Astrocyte (in vitro differentiated cells and primary cell): ENCODE measurements at regions not wholly inside any gene's neighbourhood (a gene's known extent, or its start where the extent isn't known, plus 50 kb on each side); places are given as distances from the start of the nearest gene placed in this dataset.

Source experiments
- DNase-seq: peaks from one replicate; pipeline ENCODE4 v3.0.0-alpha.2; 2010; ENCODE audit warnings: low read depth
- FAIRE-seq: peaks from 2 replicates; lab custom pipeline; 2011; peaks lifted over from hg19 to GRCh38; lab: Jason Lieb, UNC
- H2AFZ ChIP-seq: 2 replicates; pipeline ENCODE4 v1.6.0; 2012; ENCODE audit warnings: low read depth, low read length, inconsistent platforms
- H3K27ac ChIP-seq: 2 replicates; pipeline ENCODE4 v1.5.1; 2011; ENCODE audit warnings: low read depth, low read length, inconsistent platforms
- H3K27me3 ChIP-seq: 2 replicates; pipeline ENCODE4 v1.6.0; 2011; ENCODE audit warnings: low read length, inconsistent platforms; ENCODE audit not compliant: insufficient read depth
- H3K36me3 ChIP-seq: 2 replicates; pipeline ENCODE4 v1.5.1; 2011; ENCODE audit warnings: low read length, inconsistent platforms; ENCODE audit not compliant: insufficient read depth
- H3K4me1 ChIP-seq: 2 replicates; pipeline ENCODE4 v1.5.1; 2011; ENCODE audit warnings: low read length, inconsistent platforms; ENCODE audit not compliant: insufficient read depth
- H3K4me2 ChIP-seq: 2 replicates; pipeline ENCODE4 v1.6.0; 2012; ENCODE audit warnings: low read length, inconsistent platforms
- H3K4me3 ChIP-seq: 2 replicates; pipeline ENCODE4 v1.5.1; 2011; ENCODE audit warnings: low read depth, mild to moderate bottlenecking, low read length, inconsistent platforms; ENCODE audit not compliant: insufficient read depth
- H3K79me2 ChIP-seq: 2 replicates; pipeline ENCODE4 v1.6.0; 2012; ENCODE audit warnings: mild to moderate bottlenecking, low read length, inconsistent platforms; ENCODE audit not compliant: insufficient read depth
- H3K9ac ChIP-seq: 2 replicates; pipeline ENCODE4 v1.6.0; 2012; ENCODE audit warnings: mild to moderate bottlenecking, low read length, inconsistent platforms
- H3K9me3 ChIP-seq: 2 replicates; pipeline ENCODE4 v1.5.1; 2012; ENCODE audit warnings: low read depth, mild to moderate bottlenecking, low read length, inconsistent platforms; ENCODE audit not compliant: insufficient read depth
- H4K20me1 ChIP-seq: 2 replicates; pipeline ENCODE4 v1.6.0; 2012; ENCODE audit warnings: low read length, inconsistent platforms; ENCODE audit not compliant: insufficient read depth
- H3K27ac Mint-ChIP-seq: one replicate; pipeline ENCODE4 v1.8.0; 2021; ENCODE audit warnings: mild to moderate bottlenecking, mixed read lengths; ENCODE audit not compliant: unreplicated experiment
- H3K27me3 Mint-ChIP-seq: one replicate; pipeline ENCODE4 v1.8.0; 2021; ENCODE audit warnings: low read depth, mixed read lengths; ENCODE audit not compliant: unreplicated experiment
- H3K36me3 Mint-ChIP-seq: one replicate; pipeline ENCODE4 v1.8.0; 2021; ENCODE audit warnings: low read depth, mixed read lengths; ENCODE audit not compliant: unreplicated experiment
- H3K4me1 Mint-ChIP-seq: one replicate; pipeline ENCODE4 v1.8.0; 2021; ENCODE audit warnings: low read depth, mixed read lengths; ENCODE audit not compliant: unreplicated experiment
- H3K4me3 Mint-ChIP-seq: one replicate; pipeline ENCODE4 v1.8.0; 2021; ENCODE audit warnings: mild to moderate bottlenecking, moderate library complexity, mixed read lengths; ENCODE audit not compliant: unreplicated experiment
- H3K9me3 Mint-ChIP-seq: one replicate; pipeline ENCODE4 v1.8.0; 2021; ENCODE audit warnings: mild to moderate bottlenecking, mixed read lengths; ENCODE audit not compliant: unreplicated experiment
- CTCF ChIP-seq: IDR thresholded peaks from 2 replicates; pipeline ENCODE4 v1.5.1; 2011; ENCODE audit warnings: low read depth, mild to moderate bottlenecking, inconsistent platforms, low read length, moderate library complexity; ENCODE audit not compliant: insufficient read depth
- EZH2 ChIP-seq: IDR thresholded peaks from 2 replicates; pipeline ENCODE4 v1.6.1; 2012; ENCODE audit warnings: mild to moderate bottlenecking, low read length, inconsistent platforms; ENCODE audit not compliant: insufficient read depth

GRCh38 chr3:67723863-67724262 is 69.5 kb upstream of the SUCLG2 start:
- Histone ChIP-seq H3K79me2 (no peaks in the 10 kb centered on the region), H2AFZ (no peak overlapping the region), H4K20me1 (no peaks in the 10 kb centered on the region), H3K4me2 (no peak overlapping the region), H3K4me1 (no peaks in the 10 kb centered on the region), H3K9ac (no peak overlapping the region), H3K9me3 (no peaks in the 10 kb centered on the region), H3K36me3 (no peaks in the 10 kb centered on the region), H3K27me3 (no peaks in the 10 kb centered on the region), H3K27ac (no peak overlapping the region), H3K4me3 (no peak overlapping the region)
- Mint-ChIP-seq H3K27me3 (no peaks in the 10 kb centered on the region), H3K9me3 (no peaks in the 10 kb centered on the region), H3K4me1 (peaks cover 3% of the 10 kb centered on the region), H3K36me3 (peaks cover 2% of the 10 kb centered on the region), H3K4me3 (no peak overlapping the region), H3K27ac (no peak overlapping the region)
- no peak for FAIRE-seq
- TF ChIP-seq EZH2 (no peak), CTCF (no peak)
- DNase-seq: no peak

DNA sequence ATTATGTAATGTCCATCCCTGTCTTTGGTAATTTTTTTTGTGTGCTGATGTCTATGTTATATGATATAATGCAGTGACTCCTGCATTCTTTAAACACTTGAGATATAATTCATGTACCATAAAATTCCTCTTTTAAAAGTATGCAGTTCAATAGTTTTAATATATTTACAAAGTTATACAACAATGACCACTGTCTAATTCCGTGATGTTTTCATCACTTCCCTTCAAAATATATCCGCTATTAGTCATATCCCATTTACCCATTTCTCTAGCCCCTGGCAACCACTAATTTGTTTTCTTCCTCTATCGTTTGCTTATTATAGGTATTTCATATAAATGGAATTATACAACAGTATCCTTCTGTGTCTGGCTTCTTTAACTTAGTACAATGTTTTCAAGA is 64.9 kb upstream of the SUCLG2 start:
- Histone ChIP-seq H3K9ac (no peak overlapping the region), H3K36me3 (no peaks in the 10 kb centered on the region), H3K4me3 (no peak overlapping the region), H3K4me1 (no peaks in the 10 kb centered on the region), H3K79me2 (no peaks in the 10 kb centered on the region), H3K4me2 (no peak overlapping the region), H4K20me1 (no peaks in the 10 kb centered on the region), H2AFZ (no peak overlapping the region), H3K27ac (no peak overlapping the region), H3K27me3 (no peaks in the 10 kb centered on the region), H3K9me3 (no peaks in the 10 kb centered on the region)
- no peak overlapping the region for H3K27ac Mint-ChIP-seq
- DNase-seq: peak; percentile 0
- peaks cover 3% of the 10 kb centered on the region for H3K4me1 Mint-ChIP-seq
- H3K27me3 Mint-ChIP-seq: no peaks in the 10 kb centered on the region
- H3K9me3 Mint-ChIP-seq: no peaks in the 10 kb centered on the region
- no peak for FAIRE-seq
- H3K4me3 Mint-ChIP-seq: no peak overlapping the region
- H3K36me3 Mint-ChIP-seq: no peaks in the 10 kb centered on the region
- no peak for TF ChIP-seq CTCF
- no peak for TF ChIP-seq EZH2

- H3K79me2 ChIP-seq: no peaks in the 10 kb centered on the region
- H3K4me3 Mint-ChIP-seq: no peak overlapping the region
- H3K27me3 ChIP-seq: no peaks in the 10 kb centered on the region
- peaks cover 3% of the 10 kb centered on the region for H3K4me1 Mint-ChIP-seq
- no peak overlapping the region for H3K27ac ChIP-seq
- no peaks in the 10 kb centered on the region for H3K4me1 ChIP-seq
- no peak overlapping the region for H3K4me3 ChIP-seq
- H3K36me3 ChIP-seq: no peaks in the 10 kb centered on the region
- no peaks in the 10 kb centered on the region for H3K9me3 Mint-ChIP-seq
- no peaks in the 10 kb centered on the region for H3K9me3 ChIP-seq
- TF ChIP-seq CTCF (no peak), EZH2 (no peak)
- H3K9ac ChIP-seq: no peak overlapping the region
- no peak overlapping the region for H2AFZ ChIP-seq
- H3K36me3 Mint-ChIP-seq: no peaks in the 10 kb centered on the region
- peak; percentile 2 for DNase-seq
- H3K27ac Mint-ChIP-seq: no peak overlapping the region
- no peaks in the 10 kb centered on the region for H3K27me3 Mint-ChIP-seq
- no peak overlapping the region for H3K4me2 ChIP-seq
- FAIRE-seq: no peak
- H4K20me1 ChIP-seq: no peaks in the 10 kb centered on the region
Observed at GRCh38 chr3:67715971-67716370, 61.6 kb upstream of the SUCLG2 start.
